HG02938 (cell line): ENCODE measurements at regions not wholly inside any gene's neighbourhood (a gene's known extent, or its start where the extent isn't known, plus 50 kb on each side); places are given as distances from the start of the nearest gene placed in this dataset.
"Not testable (repeated sequence)": the region's sequence is repeated elsewhere in the genome, so short reads cannot be mapped to it uniquely, and the experiment has no call there.

Source experiments
- ATAC-seq: cut with Tn5 transposase; IDR thresholded peaks from one replicate; pipeline ENCODE4 v1.9.1; 2021; ENCODE audit warnings: mild to moderate bottlenecking, moderate library complexity; ENCODE audit not compliant: unreplicated experiment

DNA sequence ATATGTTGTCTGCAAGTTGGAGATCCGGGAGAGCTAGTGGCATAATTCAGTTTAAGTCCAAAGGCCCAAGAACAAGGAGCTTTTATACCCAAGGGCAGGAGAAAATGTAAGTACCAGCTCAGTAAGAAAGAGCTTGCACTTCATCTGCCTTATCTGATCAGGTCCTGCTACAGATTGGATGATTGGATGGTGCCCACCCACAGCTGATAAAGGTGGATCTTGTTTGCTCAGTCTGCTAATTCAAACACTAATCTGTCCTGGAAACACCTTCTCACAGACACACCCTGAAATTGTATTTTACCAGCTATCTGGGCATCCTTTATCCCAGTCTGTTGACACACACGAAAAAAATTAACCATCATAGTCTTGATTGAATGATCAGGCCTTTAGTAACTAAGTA is 230.7 kb upstream of the SLC16A7 start:
- ATAC-seq: no peak

DNA sequence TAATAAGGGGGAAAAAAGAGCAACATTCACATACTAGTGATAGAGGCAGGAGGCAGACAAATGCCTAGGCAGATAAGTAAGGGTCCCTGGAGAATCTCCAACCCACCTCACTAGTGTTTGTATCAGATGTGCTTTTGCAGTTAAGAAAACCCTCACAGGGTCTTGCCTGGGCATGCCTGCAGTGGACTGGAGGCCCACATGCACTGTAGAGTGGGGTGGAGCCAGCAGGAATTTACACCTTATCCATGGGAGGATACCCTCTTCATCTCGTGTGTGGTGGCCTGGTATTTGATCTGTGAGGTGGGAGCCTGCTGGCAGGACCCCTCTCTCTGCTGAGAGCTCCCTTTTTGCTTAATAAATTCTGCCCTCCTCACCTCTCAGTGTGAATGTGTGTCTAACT is 238.0 kb upstream of the SLC16A7 start:
- ATAC-seq: no peak

DNA sequence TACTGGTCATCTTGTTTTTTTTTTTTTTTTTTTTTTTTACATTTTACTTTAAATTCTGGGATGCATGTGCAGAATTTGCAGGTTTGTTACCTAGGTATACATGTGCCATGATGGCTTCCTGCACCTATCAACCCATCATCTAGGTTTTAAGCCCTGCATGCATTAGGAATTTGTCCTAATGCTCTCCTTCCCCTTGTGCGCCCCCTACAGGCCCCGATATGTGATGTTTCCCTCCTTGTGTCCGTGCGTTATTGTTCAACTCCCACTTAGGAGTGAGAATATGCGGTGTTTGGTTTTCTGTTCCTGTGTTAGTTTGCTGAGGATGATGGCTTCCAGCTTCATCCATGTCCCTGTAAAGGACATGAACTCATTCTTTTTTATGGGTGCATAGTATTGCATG is 249.6 kb upstream of the SLC16A7 start:
- not testable (repeated sequence) for ATAC-seq

DNA sequence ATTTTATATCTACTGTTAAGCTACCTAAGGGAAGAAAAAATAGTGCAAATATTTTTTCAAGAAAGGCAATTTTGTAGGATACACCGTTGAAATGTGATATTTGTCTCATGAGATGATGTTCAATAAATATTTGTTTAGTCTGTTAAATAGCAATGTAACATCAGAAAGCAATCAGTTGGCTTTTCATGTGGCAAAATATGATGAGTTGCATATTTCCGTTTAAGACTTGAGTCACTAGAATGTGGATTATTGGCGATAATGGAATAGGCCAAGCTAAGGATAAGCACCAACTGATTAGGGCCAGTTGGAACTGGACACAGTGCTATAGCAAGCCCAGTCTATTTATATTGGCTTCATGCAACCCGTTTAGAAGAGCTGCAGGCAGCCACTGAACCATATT is 250.4 kb upstream of the SLC16A7 start:
- no peak for ATAC-seq

DNA sequence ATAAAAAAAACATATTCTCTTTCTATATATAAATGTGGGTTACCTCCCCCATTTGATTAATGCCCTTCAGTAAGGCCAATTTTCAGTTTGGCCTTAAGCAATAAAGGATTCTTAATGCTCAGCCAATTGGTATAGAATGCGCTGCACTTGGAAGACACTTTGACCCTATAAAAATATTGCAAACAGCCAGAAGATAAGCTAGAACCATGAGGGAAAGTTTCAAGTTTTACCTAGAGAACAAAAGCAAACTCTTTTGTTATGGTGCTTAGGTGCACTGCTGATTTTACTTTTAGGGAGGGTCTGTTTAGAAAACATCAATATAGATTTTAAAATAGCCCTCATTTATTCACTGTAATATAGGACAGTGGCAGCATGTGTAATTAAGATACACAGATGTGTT is 251.6 kb upstream of the SLC16A7 start:
- no peak for ATAC-seq

DNA sequence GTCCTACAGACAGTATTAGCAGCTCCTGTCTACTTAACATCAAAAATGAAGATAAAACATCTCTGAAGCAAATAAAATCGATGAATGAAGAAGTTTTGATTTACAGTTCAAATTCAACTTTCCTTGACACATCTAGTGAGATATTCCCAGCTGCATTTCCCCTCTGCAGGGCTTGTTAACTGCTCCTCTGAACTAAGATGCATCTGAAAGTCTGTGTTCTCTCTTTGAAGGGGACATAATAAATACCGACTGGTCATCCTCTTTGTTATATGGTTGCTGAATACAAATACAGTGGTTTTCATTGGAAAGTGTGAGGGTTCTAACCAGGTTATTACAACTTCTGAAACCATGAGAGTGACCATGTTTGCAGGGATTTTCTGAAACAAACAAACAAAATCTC is 266.4 kb upstream of the SLC16A7 start:
- ATAC-seq: no peak

DNA sequence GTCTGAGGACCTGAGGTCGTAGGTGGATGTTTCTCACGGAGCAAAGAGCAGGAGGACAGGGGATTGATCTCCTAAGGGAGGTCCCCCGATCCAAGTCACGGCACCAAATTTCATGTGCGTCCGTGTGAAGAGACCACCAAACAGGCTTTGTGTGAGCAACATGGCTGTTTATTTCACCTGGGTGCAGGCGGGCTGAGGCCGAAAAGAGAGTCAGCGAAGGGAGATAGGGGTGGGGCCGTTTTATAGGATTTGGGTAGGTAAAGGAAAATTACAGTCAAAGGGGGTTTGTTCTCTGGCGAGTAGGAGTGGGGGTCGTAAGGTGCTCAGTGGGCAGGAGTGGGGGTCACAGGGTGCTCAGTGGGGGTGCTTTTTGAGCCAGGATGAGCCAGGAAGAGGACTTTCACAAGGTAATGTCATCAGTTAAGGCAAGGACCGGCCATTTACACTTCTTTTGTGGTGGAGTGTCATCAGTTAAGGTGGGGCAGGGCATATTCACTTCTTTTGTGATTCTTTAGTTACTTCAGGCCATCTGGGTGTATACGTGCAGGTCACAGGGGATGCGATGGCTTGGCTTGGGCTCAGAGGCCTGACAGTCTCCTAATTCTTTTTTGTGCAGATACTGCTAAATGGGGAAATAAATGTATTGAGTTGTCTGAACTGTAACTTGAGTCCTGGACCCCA is 267.3 kb upstream of the SLC16A7 start:
- not testable (repeated sequence) for ATAC-seq

DNA sequence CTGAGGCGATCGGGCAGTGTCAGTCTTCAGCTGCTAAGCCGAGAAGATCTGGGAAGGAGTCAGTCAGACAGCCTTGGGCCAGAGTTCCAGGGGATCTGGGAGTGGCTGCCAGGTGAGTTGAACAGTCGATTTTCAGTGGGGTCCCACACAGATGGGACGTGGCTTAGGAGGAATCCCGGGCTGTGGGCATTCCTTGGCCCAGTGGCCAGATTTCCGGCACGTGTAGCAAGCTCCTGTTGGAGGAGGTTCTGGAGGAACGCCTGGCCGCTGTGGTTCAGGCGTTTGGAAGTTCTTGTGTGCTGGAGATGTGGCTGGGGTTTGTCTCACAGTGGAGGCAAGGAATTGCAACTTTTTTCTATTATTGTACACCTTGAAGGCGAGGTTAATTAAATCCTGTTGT is 269.4 kb upstream of the SLC16A7 start:
- ATAC-seq: not testable (repeated sequence)

DNA sequence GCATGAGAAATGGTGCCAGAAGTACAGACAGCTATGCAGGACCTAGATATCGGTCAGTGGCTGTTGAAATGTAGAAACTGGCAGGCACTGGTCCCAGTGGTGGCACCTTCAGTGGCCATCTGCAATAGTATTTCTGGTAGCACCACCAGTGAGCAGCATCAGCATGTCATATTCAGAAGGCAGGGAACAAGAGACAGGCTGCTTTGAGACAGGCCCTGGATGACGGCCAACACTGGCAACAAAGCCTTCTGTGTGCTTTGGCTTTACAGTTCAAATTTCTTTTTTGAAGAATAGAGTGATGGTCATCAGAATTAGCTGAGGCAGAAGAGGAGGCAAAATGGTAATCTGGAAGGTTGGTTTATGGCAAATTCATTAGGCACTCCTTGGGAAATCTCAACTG is 273.4 kb upstream of the SLC16A7 start:
- ATAC-seq: no peak

DNA sequence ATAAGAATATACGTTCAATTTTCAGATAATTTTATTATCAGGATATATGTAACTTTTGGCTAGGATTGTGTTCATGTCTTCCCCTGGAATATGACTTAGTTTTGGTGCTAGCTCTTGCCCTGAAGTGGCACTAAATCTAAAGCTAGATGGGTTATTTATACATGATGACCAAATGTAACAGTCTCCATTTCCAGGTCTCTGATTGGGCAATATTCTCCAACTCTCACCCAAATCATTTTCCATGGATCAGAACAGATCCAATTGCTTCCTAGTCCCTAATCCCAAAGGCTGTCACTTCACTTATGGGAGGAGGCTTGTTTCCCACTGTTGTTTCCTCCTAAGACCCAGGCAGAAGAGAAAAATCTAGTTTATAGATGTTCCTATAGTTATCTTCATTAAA is 274.6 kb upstream of the SLC16A7 start:
- ATAC-seq: no peak

DNA sequence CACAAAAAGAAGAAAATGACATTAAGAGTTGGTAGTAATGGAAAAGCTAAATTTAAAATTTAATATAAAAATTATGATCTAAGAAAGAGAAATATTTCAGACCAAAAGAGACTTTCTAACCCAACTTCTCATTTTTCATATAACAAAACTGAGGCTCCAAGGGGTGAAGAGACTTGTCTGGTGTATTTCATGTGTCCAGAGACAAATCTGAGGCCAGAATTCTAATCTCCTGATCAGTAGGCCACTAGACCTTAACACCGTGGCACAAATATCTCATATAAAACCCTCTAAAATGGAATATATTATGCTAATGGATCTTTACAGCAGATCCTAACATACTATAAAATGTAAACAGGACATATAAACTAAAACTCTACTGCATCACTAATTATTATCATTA is 275.7 kb upstream of the SLC16A7 start:
- ATAC-seq: no peak

DNA sequence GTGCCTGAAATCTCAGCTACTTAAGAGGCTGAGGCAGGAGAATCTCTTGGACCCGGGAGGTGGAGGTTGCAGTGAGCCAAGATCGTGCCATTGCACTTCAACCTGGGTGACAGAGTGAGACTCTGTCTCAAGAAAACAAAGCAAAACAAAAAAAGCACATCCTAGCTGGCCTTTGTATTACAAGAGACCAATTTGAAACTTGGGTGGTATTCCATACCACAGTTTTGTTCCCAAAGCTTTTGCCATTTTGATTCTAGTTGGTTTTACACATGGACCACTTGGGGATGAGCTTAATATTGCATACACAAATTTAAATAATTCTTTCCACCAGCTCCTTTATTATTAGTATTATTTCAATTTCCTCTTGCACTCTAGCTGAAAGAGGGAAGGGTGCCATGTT is 276.9 kb upstream of the SLC16A7 start:
- ATAC-seq: no peak

DNA sequence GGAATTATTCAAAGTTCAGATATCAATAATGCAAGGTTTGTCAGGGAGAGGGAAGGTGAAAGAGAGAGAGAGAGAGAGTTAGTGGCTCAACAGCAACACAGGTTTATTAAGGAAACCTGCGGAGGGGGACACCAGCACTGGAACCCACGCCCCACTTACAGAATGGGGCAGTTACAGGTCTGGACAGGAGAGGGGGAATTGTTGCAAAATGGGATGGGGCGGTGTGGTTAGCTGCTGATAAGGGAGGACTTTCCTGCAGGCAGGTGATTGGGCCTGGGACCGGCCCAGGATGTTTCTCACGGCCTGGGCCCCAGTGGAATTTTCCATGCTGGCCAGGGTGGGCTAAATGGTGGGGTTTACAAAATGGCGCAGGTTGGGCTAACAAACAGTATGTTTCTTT is 278.2 kb upstream of the SLC16A7 start:
- no peak for ATAC-seq

DNA sequence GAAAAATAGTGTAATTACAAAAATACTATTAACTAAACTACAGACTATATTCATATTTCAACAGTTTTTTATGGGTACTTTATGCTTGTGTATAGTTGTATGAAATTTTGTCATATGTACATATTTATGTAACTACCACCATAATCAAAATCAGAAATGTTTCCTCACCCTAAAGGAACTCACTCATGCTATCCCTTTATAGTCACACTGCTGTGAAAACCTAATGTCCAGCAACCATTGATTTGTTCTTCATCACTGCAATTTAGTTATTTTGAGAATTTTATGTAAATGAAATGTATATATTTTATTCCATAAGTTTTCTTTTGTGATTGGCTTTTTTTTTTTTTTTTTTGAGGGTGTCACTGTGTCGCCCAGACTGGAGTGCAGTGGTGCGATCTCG is 278.9 kb upstream of the SLC16A7 start:
- no peak for ATAC-seq

DNA sequence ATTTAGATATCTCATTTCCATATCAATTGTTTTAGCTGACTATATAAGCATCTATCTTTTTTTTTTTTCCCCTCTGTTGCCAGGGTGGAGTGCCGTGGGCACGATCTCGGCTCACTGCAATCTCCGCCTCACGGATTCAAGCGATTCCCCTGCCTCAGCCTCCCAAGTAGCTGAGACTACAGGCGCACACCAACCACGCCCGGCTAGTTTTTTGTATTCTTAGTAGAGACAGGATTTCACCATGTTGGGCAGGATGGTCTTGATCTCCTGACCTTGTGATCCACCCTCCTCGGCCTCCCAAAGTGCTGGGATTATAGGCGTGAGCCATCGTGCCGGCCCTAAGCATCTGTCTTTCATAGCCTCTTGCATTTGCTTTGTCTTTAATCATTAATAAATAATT is 279.5 kb upstream of the SLC16A7 start:
- ATAC-seq: not testable (repeated sequence)

DNA sequence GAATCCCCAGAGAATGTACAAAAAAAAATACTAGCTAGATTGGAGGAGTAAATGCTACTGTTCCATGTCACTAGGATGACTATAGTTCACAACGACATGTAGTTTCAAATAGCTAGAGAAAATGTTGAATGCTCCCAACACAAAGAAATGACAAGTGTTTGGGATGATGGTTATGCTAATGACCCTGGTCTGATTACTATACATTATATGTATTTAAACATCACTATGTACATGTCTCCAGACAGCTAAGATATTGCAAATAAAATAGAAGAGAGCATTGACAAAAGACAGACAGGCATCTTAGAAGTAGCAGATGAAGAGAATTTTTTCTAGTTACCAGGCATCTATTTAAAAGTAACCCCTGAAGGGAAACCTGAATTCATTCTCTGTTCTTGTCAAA is 281.6 kb upstream of the SLC16A7 start:
- ATAC-seq: no peak

DNA sequence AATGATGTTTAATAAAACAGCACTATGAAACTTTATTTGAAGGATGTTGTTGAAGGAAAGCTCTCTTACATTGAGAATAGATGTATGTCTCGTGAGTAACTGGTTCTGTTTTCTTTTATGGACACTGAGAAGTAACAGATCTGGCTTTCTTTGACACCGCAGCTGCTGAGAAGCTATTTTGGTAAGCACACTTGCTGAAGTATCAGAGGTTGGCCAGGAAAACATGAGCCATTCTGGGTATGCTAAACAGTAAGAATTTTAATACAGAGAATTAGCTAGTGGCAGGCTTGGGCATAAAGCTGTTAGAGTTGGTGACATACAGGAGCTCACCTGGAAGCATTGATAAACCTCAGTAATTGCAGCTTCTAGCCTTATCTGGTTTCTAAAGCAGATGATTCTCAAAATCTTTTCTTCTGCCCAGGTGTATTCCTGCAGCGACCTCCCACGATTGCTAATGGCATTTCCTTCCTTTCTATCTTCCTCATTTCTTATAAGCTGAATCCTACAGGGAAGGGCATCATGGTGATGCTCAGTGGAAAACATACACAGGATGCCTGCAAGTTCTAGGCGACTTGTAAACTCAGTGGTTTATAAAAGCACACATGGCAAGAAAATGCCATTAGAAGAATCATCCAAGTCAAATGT is 291.6 kb upstream of the SLC16A7 start:
- ATAC-seq: no peak

DNA sequence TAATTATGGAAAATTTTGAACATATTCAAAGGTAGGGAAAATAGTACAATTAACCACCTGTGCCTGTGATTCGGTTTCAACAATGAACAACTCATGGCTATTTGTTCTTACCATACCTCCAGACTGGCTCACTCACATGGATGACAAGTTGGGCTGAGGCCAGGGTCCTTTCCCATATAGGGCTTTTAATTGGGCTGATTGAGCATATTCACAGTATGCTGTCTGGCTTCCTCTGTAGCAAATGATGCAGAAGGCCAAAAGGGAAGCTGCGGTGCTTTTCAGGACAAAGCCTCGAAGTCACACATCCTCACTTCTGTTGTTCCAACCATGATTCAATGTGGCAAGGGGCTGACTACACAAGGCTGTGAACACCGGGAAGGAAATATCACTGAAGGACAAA is 297.5 kb upstream of the SLC16A7 start:
- no peak for ATAC-seq

DNA sequence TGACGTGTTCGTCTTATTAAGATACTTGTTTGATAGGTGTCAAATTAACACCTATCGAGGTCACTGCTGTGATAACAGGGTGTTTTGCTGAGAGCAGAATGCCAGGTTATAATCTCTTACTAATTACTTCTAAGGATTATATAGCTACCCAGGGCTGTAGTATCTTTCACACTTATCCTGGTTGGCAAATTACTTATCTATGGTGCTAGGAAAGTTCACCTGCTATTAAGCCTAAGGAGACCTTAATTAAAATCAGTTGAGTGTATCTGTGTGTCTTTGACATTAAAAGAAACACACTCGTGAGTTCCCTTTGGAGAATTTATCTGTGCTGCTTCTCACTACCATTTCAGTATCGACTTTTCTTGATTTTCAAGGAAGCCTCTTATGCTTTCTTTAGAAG is 301.6 kb upstream of the SLC16A7 start:
- ATAC-seq: no peak

DNA sequence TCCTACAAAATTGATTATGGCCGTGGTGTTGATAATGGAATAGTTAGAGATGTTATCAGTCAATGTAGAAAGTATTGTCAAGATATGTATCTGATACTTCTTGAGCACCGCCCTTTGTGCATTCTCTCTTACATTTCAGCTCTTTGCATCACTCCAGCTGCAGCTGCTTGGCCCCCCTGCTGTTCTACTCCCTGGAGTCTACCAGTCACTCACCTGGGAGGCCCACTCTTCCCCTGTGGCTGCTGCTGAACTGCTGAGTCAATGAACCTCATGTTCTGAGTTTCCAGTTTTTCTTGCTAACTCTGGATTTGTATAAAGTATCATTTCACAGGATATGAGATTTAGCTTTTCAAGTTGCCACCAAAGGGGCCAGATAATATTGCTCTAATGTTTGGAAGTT is 312.8 kb upstream of the SLC16A7 start:
- ATAC-seq: no peak

DNA sequence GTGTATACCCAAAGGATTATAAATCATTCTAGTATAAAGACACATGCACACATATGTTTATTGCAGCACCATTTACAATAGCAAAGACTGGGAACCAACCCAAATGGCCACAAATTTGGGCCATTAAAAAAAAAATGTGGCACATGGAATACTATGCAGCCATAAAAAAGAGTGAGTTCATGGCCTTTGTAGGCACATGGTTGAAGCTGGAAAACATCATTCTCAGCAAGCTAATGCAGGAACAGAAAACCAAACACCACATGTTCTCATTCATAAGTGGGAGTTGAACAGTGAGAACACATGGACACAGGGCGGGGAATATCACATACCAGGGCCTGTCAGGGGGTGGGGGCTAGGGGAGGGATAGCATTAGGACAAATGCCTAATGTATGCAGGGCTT is 322.3 kb upstream of the SLC16A7 start:
- not testable (repeated sequence) for ATAC-seq

DNA sequence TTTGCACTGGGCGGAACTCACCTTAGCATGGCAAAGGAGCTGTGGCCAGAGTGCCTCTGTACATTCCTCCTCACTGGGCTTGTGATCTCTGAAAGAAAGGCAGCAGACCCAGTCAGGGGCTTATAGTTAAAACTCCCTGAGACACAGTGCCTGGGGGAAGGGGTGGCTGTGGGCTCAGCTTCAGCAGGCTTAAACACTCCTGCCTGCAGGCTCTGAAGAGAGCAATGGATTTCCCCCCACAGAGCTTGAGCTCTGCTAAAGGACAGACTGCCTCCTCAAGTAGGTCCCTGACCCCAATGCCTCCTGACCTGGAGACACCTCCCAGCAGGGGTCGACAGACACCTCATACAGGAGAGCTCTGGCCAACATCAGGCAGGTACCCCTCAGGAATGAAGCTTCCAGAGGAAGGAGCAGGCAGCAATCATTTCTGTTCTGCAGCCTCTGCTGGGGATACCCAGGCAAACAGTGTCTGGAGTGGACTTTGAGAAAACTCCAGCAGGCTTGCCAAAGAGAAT is 327.5 kb upstream of the SLC16A7 start:
- no peak for ATAC-seq

DNA sequence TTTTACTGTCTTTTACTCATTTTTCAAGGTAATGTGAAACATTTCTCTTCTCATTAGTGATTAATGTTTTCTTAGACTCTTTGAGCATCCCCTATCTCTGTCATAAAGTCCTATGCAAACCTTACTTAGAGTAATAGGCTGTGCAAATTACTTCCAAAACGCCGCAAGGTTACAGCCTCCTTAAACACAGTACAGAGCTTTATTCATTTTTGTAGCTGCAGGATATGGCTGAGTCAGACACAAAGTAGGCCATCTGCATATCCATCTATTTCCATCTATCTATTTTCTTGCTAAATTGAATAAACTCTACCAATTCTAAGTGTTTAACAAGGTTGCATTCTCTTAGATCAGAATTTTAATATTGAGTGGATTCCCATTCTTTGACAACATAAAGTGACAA is 335.6 kb upstream of the SLC16A7 start:
- ATAC-seq: no peak
